Endothelial cell of umbilical vein (primary cell): ENCODE measurements at regions not wholly inside any gene's neighbourhood (a gene's known extent, or its start where the extent isn't known, plus 50 kb on each side); places are given as distances from the start of the nearest gene placed in this dataset.

Experiments used
- BruUV-seq: library from RNA; stranded (reverse); fragments of 400-500 nt; replicated peaks from 2 replicates; lab custom pipeline; 2021; lab: Mats Ljungman, UMichigan
- CTCF ChIA-PET: fragments of 300-600, 350-600 bp; sonication (Branson Sonifier 250); formaldehyde crosslinking; loops from one replicate; lab custom pipeline; 2021; ENCODE audit warnings: antibody characterized with exemption, inconsistent platforms; lab: Charles Lee
- POLR2A ChIA-PET: fragments of 300-600, 350-600 bp; sonication (Branson Sonifier 250); formaldehyde crosslinking; loops from one replicate; lab custom pipeline; 2021; ENCODE audit warnings: antibody characterized with exemption, inconsistent platforms; lab: Charles Lee
- DNase-seq: peaks from one replicate; pipeline ENCODE4 v3.0.0-alpha.2; 2011; ENCODE audit warnings: low read depth, low spot score
- FAIRE-seq: peaks from 2 replicates; lab custom pipeline; 2011; peaks lifted over from hg19 to GRCh38; lab: Jason Lieb, UNC
- H2AFZ ChIP-seq: 2 replicates; pipeline ENCODE4 v1.6.0; 2012; ENCODE audit warnings: low read depth, low read length, control low read depth, inconsistent platforms
- H3K27ac ChIP-seq: 2 replicates; pipeline ENCODE4 v1.5.1; 2011; ENCODE audit warnings: low read depth, mild to moderate bottlenecking, control low read depth, low read length, moderate library complexity; ENCODE audit not compliant: insufficient read depth
- H3K27me3 ChIP-seq, 2 experiments: 2 replicates each; pipeline versions ENCODE4 v1.6.0 to v1.6.1; 2011; ENCODE audit warnings: low read length in 2 of 2, mixed read lengths in 1 of 2; ENCODE audit not compliant: control insufficient read depth in 2 of 2, insufficient read depth in 2 of 2
- H3K36me3 ChIP-seq, 2 experiments: 2 replicates in 1 of 2; 3 replicates in 1 of 2; pipeline ENCODE4 v1.5.1; 2011; ENCODE audit warnings: low read length in 2 of 2, mild to moderate bottlenecking in 1 of 2, moderate library complexity in 1 of 2; ENCODE audit not compliant: control insufficient read depth in 2 of 2, insufficient read depth in 2 of 2; ENCODE audit errors: extremely low read depth in 1 of 2
- H3K4me1 ChIP-seq: 3 replicates; pipeline ENCODE4 v1.5.1; 2011; ENCODE audit warnings: mild to moderate bottlenecking, low read length; ENCODE audit not compliant: control insufficient read depth, insufficient read depth; ENCODE audit errors: extremely low read depth
- H3K4me2 ChIP-seq: 2 replicates; pipeline ENCODE4 v1.6.1; 2011; ENCODE audit warnings: low read length, control low read depth, mixed read lengths; ENCODE audit not compliant: insufficient read depth
- H3K4me3 ChIP-seq, 3 experiments: fragments of 200-600 bp in 1 of 3; sonication (generic), shearing (Covaris generic) in 1 of 3; replicated peaks in 1 of 3; 2 replicates each; pipeline ENCODE4 v1.5.1; 2011 to 2016; ENCODE audit warnings: control low read depth in 3 of 3, low read length in 3 of 3, mild to moderate bottlenecking in 2 of 3, inconsistent platforms in 1 of 3, low read depth in 1 of 3, moderate library complexity in 1 of 3; ENCODE audit not compliant: insufficient read depth in 1 of 3
- H3K79me2 ChIP-seq: 2 replicates; pipeline ENCODE4 v1.6.0; 2012; ENCODE audit warnings: low read length, inconsistent platforms; ENCODE audit not compliant: control insufficient read depth, insufficient read depth
- H3K9ac ChIP-seq: replicated peaks from 2 replicates; pipeline ENCODE3; 2011; ENCODE audit warnings: low read length, control low read depth; ENCODE audit not compliant: insufficient read depth; ENCODE audit errors: extremely low read depth
- H3K9me1 ChIP-seq: replicated peaks from 3 replicates; pipeline ENCODE4 v1.6.0; 2011; ENCODE audit warnings: mild to moderate bottlenecking, low read length; ENCODE audit not compliant: control insufficient read depth, insufficient read depth; ENCODE audit errors: extremely low read depth
- H3K9me3 ChIP-seq: replicated peaks from 2 replicates; pipeline ENCODE4 v1.5.1; 2012; ENCODE audit warnings: low read length, inconsistent platforms; ENCODE audit not compliant: control insufficient read depth, insufficient read depth
- H4K20me1 ChIP-seq: replicated peaks from 2 replicates; pipeline ENCODE3; 2011; ENCODE audit warnings: mild to moderate bottlenecking, low read length; ENCODE audit not compliant: control insufficient read depth, insufficient read depth; ENCODE audit errors: extremely low read depth
- CTCF ChIP-seq, 2 donors: IDR thresholded peaks; 1 replicate in 1 of 2; 2 replicates in 1 of 2; pipeline ENCODE4 v1.5.1; 2011; ENCODE audit warnings: low read length in 2 of 2, mild to moderate bottlenecking in 2 of 2, moderate library complexity in 2 of 2, control low read depth in 1 of 2, inconsistent platforms in 1 of 2, low read depth in 1 of 2; ENCODE audit not compliant: insufficient read depth in 1 of 2; ENCODE audit errors: extremely low read depth in 1 of 2
- EZH2 ChIP-seq: IDR thresholded peaks from 2 replicates; pipeline ENCODE4 v1.6.1; 2012; ENCODE audit warnings: borderline replicate concordance, low read depth, mild to moderate bottlenecking, moderate library complexity, low read length, inconsistent platforms; ENCODE audit not compliant: severe bottlenecking
- FOS ChIP-seq: IDR thresholded peaks from 2 replicates; pipeline ENCODE4 v1.6.1; 2011; ENCODE audit warnings: mild to moderate bottlenecking, low read length, moderate library complexity, borderline replicate concordance; ENCODE audit not compliant: insufficient read depth
- GATA2 ChIP-seq: IDR thresholded peaks from 2 replicates; pipeline ENCODE4 v1.7.0; 2011; ENCODE audit warnings: low read depth, mild to moderate bottlenecking, moderate library complexity, mixed read lengths, low read length; ENCODE audit not compliant: insufficient read length, insufficient read depth
- JUN ChIP-seq: IDR thresholded peaks from 2 replicates; pipeline ENCODE4 v1.6.1; 2011; ENCODE audit warnings: borderline replicate concordance, low read depth; ENCODE audit not compliant: insufficient read length, insufficient read depth
- MAX ChIP-seq: IDR thresholded peaks from 2 replicates; pipeline ENCODE4 v1.6.1; 2011; ENCODE audit not compliant: insufficient read depth, insufficient read length
- MYC ChIP-seq: IDR thresholded peaks from one replicate; pipeline ENCODE4 v1.6.1; 2011; ENCODE audit warnings: mild to moderate bottlenecking, low read depth, low read length
- POLR2A ChIP-seq: IDR thresholded peaks from 2 replicates; pipeline ENCODE4 v1.6.1; 2012; ENCODE audit warnings: low read depth, mild to moderate bottlenecking, control low read depth, low read length
- POLR2AphosphoS5 ChIP-seq: IDR thresholded peaks from 2 replicates; pipeline ENCODE4 v1.6.1; 2012; ENCODE audit warnings: low read depth, mild to moderate bottlenecking, control low read depth, low read length, moderate library complexity; ENCODE audit not compliant: insufficient read depth
- dilution Hi-C: fragments of 300-500 bp; cut with MboI; formaldehyde crosslinking; loops from one replicate; pipeline ENCODE4 v1.15.0; 2019; ENCODE audit warnings: low sequenced_read_pairs; ENCODE audit not compliant: extremely low pct_ligation_motif_present
- intact Hi-C: fragments of 100-400 bp; cut with micrococcal nuclease; formaldehyde crosslinking; loops from one replicate; pipeline ENCODE4 v1.10.0; 2022

DNA sequence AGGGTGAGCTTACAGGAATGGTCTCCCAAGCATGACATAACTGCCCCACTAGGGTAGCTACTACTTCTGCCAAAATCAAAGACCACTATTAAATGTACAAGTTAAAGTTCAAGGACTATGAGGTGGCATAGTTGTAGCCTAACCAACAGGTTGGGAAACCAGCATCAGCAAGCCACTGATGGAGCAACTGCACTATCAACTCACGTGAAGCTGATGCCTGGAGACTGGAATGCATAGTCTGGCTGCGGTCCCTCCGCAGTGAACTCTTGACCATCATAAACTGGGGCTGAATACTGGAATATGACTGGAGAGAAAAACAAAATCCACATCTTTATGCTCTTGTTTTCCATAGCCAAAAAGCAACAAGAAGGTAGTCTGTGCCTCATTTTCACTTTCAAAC, 541.4 kb downstream of the DNAJB9 start:
- DNase-seq (no peak), FAIRE-seq (no peak)
- no peak overlapping the region for H3K4me3 ChIP-seq
- no peaks in the 10 kb centered on the region for H3K36me3 ChIP-seq
- H3K79me2 ChIP-seq, result no peaks in the 10 kb centered on the region
- dilution Hi-C loops (no loop called here), intact Hi-C loops (no loop called here)
- no peaks in the 10 kb centered on the region for H4K20me1 ChIP-seq
- H3K27ac ChIP-seq, result no peak overlapping the region
- POLR2A ChIA-PET, result no interaction called here
- H3K4me2 ChIP-seq, result no peak overlapping the region
- no peaks in the 10 kb centered on the region for H3K27me3 ChIP-seq
- H3K9me1 ChIP-seq, result no peaks in the 10 kb centered on the region
- CTCF ChIA-PET, result no interaction called here
- TF ChIP-seq MAX (no peak), CTCF (IDR thresholded peaks at IDR 0.05; ENCODE audit: extremely low read depth in 1 of 2, insufficient read depth in 1 of 2, low read depth in 1 of 2, low read length in 2 of 2) (no peak), FOS (no peak), POLR2AphosphoS5 (no peak), JUN (no peak)
- no peaks in the 10 kb centered on the region for H3K9me3 ChIP-seq
- H3K4me1 ChIP-seq, result no peaks in the 10 kb centered on the region
- H3K9ac ChIP-seq, result no peak overlapping the region
- H2AFZ ChIP-seq, result no peak overlapping the region
- no TSS peak for BruUV-seq

DNA sequence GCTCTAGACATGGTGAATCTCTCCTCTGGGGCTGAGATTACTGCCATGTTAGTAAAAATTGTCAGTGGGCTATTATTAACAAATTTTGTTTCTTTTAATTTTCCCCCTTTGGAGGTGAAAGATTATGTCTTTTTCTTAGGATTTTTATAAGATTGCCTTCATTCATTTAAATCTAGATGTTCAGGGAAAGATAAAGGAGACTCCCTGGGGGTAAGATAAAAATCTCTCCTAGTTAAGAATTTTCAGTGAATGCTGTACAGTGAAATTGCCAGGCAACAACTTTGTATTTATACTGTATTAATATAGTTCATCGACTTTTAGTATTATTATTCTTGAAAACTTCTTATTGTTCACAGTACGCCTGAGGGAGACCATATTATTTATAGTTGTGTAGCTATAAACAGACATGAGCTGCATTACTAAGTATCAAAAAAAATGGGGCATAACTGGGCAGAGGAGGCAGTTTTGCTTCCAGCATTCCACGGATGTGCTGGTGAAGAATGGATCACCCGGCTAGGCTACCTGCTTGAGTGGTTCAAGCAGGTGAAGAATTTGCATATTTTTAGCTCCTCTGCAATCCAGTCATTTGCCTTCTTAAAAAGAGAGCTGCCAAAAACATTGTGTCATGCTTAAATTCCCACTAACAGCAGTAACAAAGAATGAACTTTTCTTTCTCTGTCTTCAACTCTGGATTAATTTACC, 552.1 kb downstream of the DNAJB9 start:
- ChIA-PET CTCF (no interaction called here), POLR2A (no interaction called here)
- Histone ChIP-seq H3K4me3 (no peak overlapping the region), H3K36me3 (no peaks in the 10 kb centered on the region), H3K9me1 (no peaks in the 10 kb centered on the region), H3K9ac (no peak overlapping the region), H2AFZ (no peak overlapping the region), H3K79me2 (no peaks in the 10 kb centered on the region), H3K27ac (no peak overlapping the region), H3K4me1 (no peaks in the 10 kb centered on the region), H3K27me3 (no peaks in the 10 kb centered on the region), H3K4me2 (no peak overlapping the region), H4K20me1 (no peaks in the 10 kb centered on the region), H3K9me3 (no peaks in the 10 kb centered on the region)
- BruUV-seq, result no TSS peak
- DNase-seq (no peak), FAIRE-seq (no peak)
- no peak for TF ChIP-seq FOS
- no peak for TF ChIP-seq JUN
- TF ChIP-seq POLR2AphosphoS5, result no peak
- TF ChIP-seq CTCF (IDR thresholded peaks at IDR 0.05; ENCODE audit: extremely low read depth in 1 of 2, insufficient read depth in 1 of 2, low read depth in 1 of 2, low read length in 2 of 2), result no peak
- TF ChIP-seq MAX, result no peak
- no peak for TF ChIP-seq POLR2A
- no peak for TF ChIP-seq MYC
- no peak for TF ChIP-seq GATA2
- no peak for TF ChIP-seq EZH2
- intact Hi-C loops, result no loop called here
- dilution Hi-C loops, result no loop called here
